RWPE2 (cell line): ENCODE measurements at regions not wholly inside any gene's neighbourhood (a gene's known extent, or its start where the extent isn't known, plus 50 kb on each side); places are given as distances from the start of the nearest gene placed in this dataset.

Experiments
- ATAC-seq: fragments of 200-7000 bp; cut with Tn5 transposase; 3 replicates; pipeline ENCODE4 v1.9.1; 2021; ENCODE audit warnings: low read depth
- DNase-seq: peaks from one replicate; pipeline ENCODE4 v3.0.0-alpha.2; 2020; ENCODE audit warnings: low spot score
- H3K27ac ChIP-seq: fragments of 450-650 bp; 2 replicates; pipeline ENCODE4 v1.5.1; 2017; ENCODE audit warnings: mild to moderate bottlenecking; ENCODE audit not compliant: poor library complexity, severe bottlenecking
- H3K27me3 ChIP-seq: fragments of 250-450 bp; sonication (Bioruptor Pico); 2 replicates; pipeline ENCODE4 v1.5.1; 2021; ENCODE audit warnings: mild to moderate bottlenecking, moderate library complexity; ENCODE audit not compliant: insufficient read depth, poor library complexity, severe bottlenecking
- H3K36me3 ChIP-seq: fragments of 250-450 bp; sonication (Bioruptor Pico); 2 replicates; pipeline ENCODE4 v1.5.1; 2020; ENCODE audit warnings: low read depth, mild to moderate bottlenecking, moderate library complexity
- H3K4me1 ChIP-seq: fragments of 250-450 bp; sonication (Bioruptor Pico); 2 replicates; pipeline ENCODE4 v1.5.1; 2021; ENCODE audit warnings: mild to moderate bottlenecking, moderate library complexity; ENCODE audit not compliant: insufficient read depth, poor library complexity, severe bottlenecking
- H3K4me3 ChIP-seq: fragments of 250-450 bp; sonication (Bioruptor Pico); 2 replicates; pipeline ENCODE4 v1.5.1; 2021; ENCODE audit warnings: mild to moderate bottlenecking, moderate library complexity; ENCODE audit not compliant: severe bottlenecking
- H3K9me3 ChIP-seq: fragments of 250-450 bp; sonication (Bioruptor Pico); 2 replicates; pipeline ENCODE4 v1.5.1; 2021; ENCODE audit warnings: mild to moderate bottlenecking, moderate library complexity; ENCODE audit not compliant: severe bottlenecking
- CTCF ChIP-seq: fragments of 450-650 bp; IDR thresholded peaks from one replicate; pipeline ENCODE4 v1.5.1; 2017; ENCODE audit warnings: mild to moderate bottlenecking, moderate library complexity; ENCODE audit not compliant: poor library complexity, severe bottlenecking

DNA sequence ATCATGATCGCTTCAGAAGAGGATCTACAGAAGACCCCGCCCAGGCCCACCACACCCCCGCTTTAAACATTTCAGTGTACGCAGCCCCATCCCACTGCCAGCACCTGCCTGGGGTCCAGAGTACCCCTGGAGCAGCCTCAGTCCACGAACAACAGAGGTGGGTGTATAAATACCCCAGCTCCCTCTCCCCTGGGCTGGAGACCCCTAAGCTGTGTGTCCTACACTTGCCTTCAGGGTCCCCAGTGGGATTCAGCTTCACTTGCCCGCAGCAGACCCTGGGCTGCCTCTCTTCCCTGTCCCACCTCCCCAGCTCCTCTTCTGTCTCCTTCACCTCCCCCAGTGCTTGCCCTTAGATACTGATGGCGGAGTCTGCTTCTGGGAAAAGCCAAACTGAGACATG lies 105.7 kb downstream of the RBFOX3 start:
- H3K4me1 ChIP-seq: no peaks in the 10 kb centered on the region
- no peak for DNase-seq
- peaks cover 61% of the 10 kb centered on the region for H3K27me3 ChIP-seq
- no peak overlapping the region for H3K27ac ChIP-seq
- H3K4me3 ChIP-seq: no peak overlapping the region
- TF ChIP-seq CTCF: no peak
- H3K9me3 ChIP-seq: no peaks in the 10 kb centered on the region
- ATAC-seq: no peak
- H3K36me3 ChIP-seq: no peaks in the 10 kb centered on the region

GRCh38 chr17:79504181-79504605 lies 106.7 kb downstream of the RBFOX3 start:
- peak; percentile 35; the same call in 1 of the 3 replicates for ATAC-seq

DNA sequence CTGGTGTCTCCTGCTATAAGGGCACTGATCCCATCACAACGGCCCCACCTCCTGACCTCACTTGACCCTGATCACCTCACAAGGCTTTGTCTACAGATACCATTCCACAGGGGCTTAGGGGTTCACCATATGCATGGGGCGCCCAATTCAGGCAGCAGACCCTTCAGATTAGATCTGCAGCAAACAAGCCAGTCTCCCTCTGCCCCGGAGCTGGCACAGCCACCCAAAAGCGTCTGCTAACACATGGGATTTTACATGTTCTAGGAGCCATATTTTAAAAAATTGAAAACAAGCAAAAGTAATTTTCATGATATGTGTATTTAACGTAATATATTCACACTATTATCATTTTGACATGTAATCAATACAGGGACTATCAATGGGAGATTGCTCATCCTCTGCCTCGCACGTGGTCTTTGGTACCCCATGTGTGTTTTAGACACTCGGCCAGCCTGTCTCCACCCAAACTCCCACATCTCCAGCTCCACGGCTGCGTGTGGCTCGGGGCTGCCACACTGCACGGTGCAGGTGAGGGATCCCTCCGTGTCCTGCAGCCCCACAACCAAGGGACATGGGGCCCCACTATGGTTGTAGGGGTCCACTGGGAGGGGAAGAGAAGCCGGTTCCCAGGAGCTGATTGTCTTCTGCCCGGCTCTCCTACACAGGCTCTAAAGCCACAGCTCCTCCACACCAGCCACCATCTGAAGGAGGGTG lies 107.6 kb downstream of the RBFOX3 start:
- H3K36me3 ChIP-seq: no peaks in the 10 kb centered on the region
- H3K4me3 ChIP-seq: no peak overlapping the region
- no peaks in the 10 kb centered on the region for H3K9me3 ChIP-seq
- ATAC-seq (no peak), DNase-seq (no peak)
- H3K27me3 ChIP-seq: peaks cover 50% of the 10 kb centered on the region
- TF ChIP-seq CTCF: no peak
- no peak overlapping the region for H3K27ac ChIP-seq
- no peaks in the 10 kb centered on the region for H3K4me1 ChIP-seq

More at GRCh38 chr17:79504181-79504605, 106.7 kb downstream of the RBFOX3 start:
- no peak overlapping the region for H3K27ac ChIP-seq
- TF ChIP-seq CTCF: no peak
- H3K27me3 ChIP-seq: peaks cover 56% of the 10 kb centered on the region
- H3K4me1 ChIP-seq: no peaks in the 10 kb centered on the region
- DNase-seq: no peak
- H3K9me3 ChIP-seq: no peaks in the 10 kb centered on the region
- H3K4me3 ChIP-seq: no peak overlapping the region
- H3K36me3 ChIP-seq: no peaks in the 10 kb centered on the region

DNA sequence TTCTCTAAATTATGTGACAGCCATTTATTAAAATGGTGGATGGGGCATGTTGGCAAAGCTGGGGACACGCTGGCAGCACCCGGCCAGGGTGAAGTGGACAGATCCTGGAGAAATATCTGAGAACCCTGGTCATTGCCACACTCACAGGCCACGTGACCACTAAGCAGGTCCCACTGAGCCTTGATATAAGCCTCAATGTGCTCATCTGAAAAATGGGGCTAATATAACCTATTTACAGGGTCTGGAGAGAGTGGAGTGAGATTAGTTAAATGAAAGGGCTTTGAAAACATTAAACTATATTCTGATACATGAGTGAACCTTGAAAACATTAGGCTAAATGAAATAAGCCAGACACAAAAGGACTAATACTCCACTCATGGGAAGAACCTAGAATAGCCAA lies 108.9 kb downstream of the RBFOX3 start:
- TF ChIP-seq CTCF: no peak
- no peak overlapping the region for H3K27ac ChIP-seq

More for the DNA sequence above, 108.9 kb downstream of the RBFOX3 start:
- peaks cover 39% of the 10 kb centered on the region for H3K27me3 ChIP-seq
- H3K36me3 ChIP-seq: no peaks in the 10 kb centered on the region
- no peak for ATAC-seq
- no peak overlapping the region for H3K4me3 ChIP-seq
- H3K9me3 ChIP-seq: no peaks in the 10 kb centered on the region
- no peaks in the 10 kb centered on the region for H3K4me1 ChIP-seq
- no peak for DNase-seq
